Activated CD8-positive, alpha-beta memory T cell treated with anti-CD3 and anti-CD28 coated beads for 36 hours (primary cell): ENCODE measurements at regions not wholly inside any gene's neighbourhood (a gene's known extent, or its start where the extent isn't known, plus 50 kb on each side); places are given as distances from the start of the nearest gene placed in this dataset.

Experiments used
- CTCF ChIA-PET: fragments of 350-600 bp; sonication (Branson Sonifier 250); formaldehyde crosslinking; loops from one replicate; lab custom pipeline; 2021; ENCODE audit warnings: antibody characterized with exemption; lab: Charles Lee
- POLR2A ChIA-PET: fragments of 350-600 bp; sonication (Branson Sonifier 250); formaldehyde crosslinking; loops from one replicate; lab custom pipeline; 2021; ENCODE audit warnings: antibody characterized with exemption; lab: Charles Lee

DNA sequence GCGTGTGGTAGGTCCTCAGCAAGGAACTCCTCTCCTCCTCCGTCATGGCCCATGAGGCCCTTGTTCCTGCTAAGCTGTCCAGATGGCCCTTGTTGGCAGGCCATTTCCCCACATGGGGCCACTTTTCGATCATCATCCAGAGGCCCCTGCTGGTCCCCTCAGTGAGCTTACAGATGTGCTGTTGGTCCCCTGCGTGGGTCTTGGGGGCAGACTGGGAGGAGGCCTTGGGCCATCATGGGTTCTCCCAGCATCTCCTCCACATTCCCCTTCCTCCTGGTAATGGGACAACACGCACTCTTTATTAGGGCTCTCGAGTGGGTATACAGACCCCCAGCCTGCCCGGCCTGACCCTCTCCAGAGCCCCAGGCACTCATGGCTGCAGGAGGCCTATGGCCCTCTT is 114.7 kb downstream of the BEGAIN start:
- ChIA-PET POLR2A (no interaction called here), CTCF (no interaction called here)

DNA sequence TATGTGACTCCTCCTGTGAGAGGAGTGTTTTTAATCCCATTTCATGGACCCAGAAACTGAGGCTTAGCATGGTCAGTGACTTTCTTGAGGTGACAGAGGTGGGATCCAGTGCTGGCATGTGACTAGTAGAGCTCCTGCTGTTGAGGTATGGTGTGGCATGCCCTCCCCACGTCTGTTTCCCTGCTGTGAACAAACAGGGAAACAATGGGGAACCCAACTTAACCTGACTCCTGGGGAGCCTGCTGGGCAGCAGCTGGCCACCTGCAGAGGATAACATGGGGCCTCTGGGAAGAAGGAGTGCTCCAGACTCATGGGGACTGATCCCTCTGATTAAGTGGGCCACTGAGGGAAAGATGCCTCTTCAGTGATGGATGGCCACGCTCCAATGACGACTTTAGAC is 114.0 kb downstream of the BEGAIN start:
- ChIA-PET CTCF (no interaction called here), POLR2A (no interaction called here)

DNA sequence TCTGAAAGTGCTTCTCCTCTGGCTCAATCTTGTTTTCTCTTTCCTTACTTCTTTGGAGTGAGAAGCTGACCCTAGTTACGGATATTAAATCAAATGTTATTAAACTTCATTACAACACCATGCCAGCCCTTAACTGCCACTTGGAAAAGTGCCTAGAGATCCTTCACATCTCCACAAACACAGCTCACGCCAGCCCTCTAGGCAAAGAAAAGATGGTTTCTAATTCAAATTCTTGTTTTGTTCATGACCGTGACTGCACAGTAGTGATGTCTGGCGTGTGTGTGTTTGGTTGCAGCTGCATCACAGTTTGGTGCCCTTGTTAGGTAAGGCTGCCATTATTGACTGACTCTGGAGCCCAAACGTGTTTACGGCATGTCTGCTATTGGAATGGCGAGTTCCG is 113.0 kb downstream of the BEGAIN start:
- POLR2A ChIA-PET: no interaction called here
- CTCF ChIA-PET: no interaction called here

DNA sequence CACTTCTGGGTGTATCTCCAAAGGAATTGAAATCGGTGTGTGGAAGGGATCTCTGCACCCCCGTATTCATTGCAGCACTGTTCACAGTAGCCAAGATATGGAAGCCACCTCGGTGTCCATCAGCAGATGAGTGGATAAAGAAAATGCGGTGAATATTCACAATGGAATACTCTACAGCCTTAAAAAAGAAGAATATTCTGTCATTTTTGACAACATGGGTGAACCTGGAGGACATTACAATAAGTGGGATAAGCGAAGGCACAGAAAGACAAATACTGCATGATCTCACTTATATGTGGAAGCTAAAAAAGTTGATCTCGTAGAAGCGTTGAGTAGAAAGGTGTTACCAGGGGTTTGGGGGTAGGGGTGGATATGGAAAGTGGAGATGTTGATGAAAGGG is 111.9 kb downstream of the BEGAIN start:
- ChIA-PET POLR2A (no interaction called here), CTCF (no interaction called here)

DNA sequence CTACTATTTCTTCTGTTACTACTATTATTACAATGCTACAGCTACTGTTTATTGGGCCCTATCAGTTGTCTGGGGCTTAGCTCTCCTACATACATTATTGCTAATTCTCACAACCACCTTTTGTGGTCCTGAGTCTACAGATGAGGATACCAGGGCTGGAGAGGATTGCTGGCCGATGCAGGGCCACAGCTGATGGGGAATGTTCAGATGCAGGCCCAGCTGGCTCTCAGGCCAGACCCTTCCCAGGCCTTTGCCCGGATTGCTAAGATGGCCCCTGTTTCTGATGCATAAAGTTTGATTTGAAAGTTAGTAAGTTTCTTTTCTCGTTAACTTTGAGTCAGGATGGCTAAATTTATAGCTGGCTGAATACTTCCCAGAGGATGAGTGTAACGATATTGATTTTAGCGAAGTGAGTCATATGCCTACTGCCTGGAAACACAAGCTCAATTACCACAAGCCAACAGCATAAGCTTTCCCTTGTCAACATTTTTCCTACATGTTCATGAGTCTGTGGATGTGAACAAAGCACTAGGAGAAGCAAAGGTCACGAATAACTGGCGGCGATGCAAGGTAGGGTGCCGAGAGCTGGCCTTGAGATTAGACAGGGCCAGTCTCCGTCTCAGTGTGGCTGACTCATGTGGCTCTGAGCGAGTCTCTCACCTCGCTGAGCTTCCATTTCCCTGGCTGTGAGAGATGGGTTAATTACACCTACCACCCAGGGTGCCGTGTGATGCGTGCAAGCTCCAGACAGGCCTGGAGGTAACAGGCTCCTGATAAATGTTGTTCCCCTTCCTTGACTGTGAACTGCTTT is 111.0 kb downstream of the BEGAIN start:
- ChIA-PET CTCF (interaction anchor here (1.0 to 1.8 kb wide), 2 partner anchors 10 to 169 kb away, joined by 3 to 8 read pairs; no protein-coding TSS in a partner anchor), POLR2A (no interaction called here)

DNA sequence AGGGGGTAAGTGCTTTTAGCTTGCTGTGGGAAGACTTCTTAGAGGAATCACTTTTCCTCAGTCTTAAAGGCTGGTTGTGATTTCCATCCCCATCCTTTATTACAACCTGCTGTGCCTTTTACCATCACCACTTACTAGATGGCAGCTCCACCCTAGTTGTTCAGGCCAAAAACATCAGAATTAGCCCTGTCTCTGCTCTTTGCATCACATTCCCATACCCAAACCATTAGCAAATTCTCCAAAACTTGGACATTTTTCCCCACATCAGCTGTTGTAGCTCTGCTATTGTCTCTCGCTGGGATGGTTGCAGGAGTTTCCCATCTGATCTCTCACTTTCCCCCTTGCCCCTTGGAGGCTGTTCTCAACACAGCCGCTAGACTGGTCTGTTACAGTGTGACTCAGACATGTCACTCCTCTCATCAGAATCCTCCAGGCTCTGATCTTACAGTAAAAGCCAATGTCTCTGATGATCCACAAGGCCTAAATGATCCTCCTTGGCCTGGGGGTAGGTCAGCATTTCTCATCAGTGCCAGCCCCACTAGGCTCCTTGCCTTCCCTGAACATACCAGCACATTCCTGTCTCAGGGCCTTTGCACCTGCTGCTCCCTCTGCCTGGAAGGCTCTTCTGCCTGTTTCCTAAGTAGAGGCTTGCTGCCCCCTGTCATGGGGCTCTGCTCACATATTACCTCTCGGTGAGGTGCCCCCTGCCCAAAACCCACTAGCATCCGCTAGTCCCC is 102.5 kb downstream of the BEGAIN start:
- POLR2A ChIA-PET: no interaction called here
- CTCF ChIA-PET: no interaction called here

DNA sequence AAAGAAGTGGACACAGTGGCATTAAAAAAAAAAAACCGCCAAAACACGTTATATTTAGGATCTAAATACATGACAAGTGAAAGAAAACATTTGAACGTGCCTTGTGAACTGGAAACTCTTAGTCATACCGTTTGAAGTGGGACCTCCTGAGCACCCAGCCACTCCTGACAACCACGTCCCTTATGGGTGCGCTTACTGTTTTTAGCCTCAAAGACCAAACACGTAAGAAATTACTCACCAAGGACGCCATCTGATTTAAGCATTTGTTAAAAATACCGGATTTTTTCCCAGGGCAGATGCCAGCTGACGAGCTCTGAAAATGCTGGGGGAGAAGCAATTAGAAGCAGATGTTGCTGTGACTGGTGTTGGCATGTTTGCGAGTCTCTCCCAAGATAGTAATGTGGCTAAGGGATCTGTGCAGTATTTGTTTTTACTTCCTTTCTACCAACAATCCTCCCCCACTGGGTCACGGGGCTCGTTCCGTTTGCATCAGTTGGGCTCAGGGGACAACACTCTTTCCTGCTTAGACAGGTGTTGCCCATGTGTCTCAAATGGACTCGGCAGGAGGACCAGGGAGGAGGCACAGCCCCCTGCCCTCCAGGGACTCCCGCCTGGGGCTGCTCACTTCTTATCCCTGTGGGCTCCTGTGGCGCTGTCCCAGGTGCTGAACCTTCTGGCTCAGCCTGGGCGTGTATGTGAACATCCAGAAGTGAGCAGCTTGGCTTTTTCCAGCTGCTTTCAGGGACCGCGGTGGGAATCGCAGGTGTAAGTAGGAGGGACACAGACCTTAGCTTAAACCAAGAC is 101.0 kb downstream of the BEGAIN start:
- CTCF ChIA-PET: no interaction called here

More for the DNA sequence above, 101.0 kb downstream of the BEGAIN start:
- POLR2A ChIA-PET: no interaction called here
